ENCODE measurements at regions not wholly inside any gene's neighbourhood (a gene's known extent, or its start where the extent isn't known, plus 50 kb on each side); places are given as distances from the start of the nearest gene placed in this dataset.
A peak's percentile ranks its signal among the peaks of the same experiment; 100 is the strongest.

GRCh38 chr1:98217601-98218000 lies 296.8 kb upstream of the DPYD start:
- no peak for DNase-seq (ENCODE audit: low read depth, low spot score)
- Histone ChIP-seq H3K27me3 (ENCODE audit: control insufficient read depth, insufficient read depth, low read length) (no peaks in the 10 kb centered on the region), H3K9me3 (ENCODE audit: control insufficient read depth, insufficient read depth, low read length) (no peaks in the 10 kb centered on the region), H3K4me3 (ENCODE audit: low read depth, low read length) (no peak overlapping the region), H3K27ac (ENCODE audit: low read depth, low read length) (no peak overlapping the region)
- POLR2A ChIA-PET, result no interaction called here
- CTCF ChIA-PET, result no interaction called here
- TF ChIP-seq CTCF (IDR thresholded peaks at IDR 0.05; ENCODE audit: low read depth, low read length), result no peak

GRCh38 chr1:98216304-98216703 lies 295.5 kb upstream of the DPYD start:
- H3K4me3 ChIP-seq (ENCODE audit: low read depth, low read length), result no peak overlapping the region
- H3K27ac ChIP-seq (ENCODE audit: low read depth, low read length), result no peak overlapping the region
- CTCF ChIA-PET, result no interaction called here
- POLR2A ChIA-PET, result no interaction called here
- DNase-seq (ENCODE audit: low read depth, low spot score), result no peak
- H3K9me3 ChIP-seq (ENCODE audit: control insufficient read depth, insufficient read depth, low read length), result no peaks in the 10 kb centered on the region
- H3K27me3 ChIP-seq (ENCODE audit: control insufficient read depth, insufficient read depth, low read length), result no peaks in the 10 kb centered on the region
- no peak for TF ChIP-seq CTCF (IDR thresholded peaks at IDR 0.05; ENCODE audit: low read depth, low read length)

- ChIA-PET POLR2A (no interaction called here), CTCF (no interaction called here)
- Histone ChIP-seq H3K4me3 (ENCODE audit: low read depth, low read length) (peak overlapping the region; percentile 8; the same call in 1 of the 2 replicates), H3K27me3 (ENCODE audit: control insufficient read depth, insufficient read depth, low read length) (no peaks in the 10 kb centered on the region), H3K9me3 (ENCODE audit: control insufficient read depth, insufficient read depth, low read length) (no peaks in the 10 kb centered on the region), H3K27ac (ENCODE audit: low read depth, low read length) (no peak overlapping the region)
- DNase-seq (ENCODE audit: low read depth, low spot score), result no peak
- no peak for TF ChIP-seq CTCF (IDR thresholded peaks at IDR 0.05; ENCODE audit: low read depth, low read length)
These were observed 290.5 kb upstream of the DPYD start for GRCh38 chr1:98211271-98211845.

GRCh38 chr1:98210563-98210962 lies 289.7 kb upstream of the DPYD start:
- no peak for DNase-seq (ENCODE audit: low read depth, low spot score)
- no peak for TF ChIP-seq CTCF (IDR thresholded peaks at IDR 0.05; ENCODE audit: low read depth, low read length)
- peak overlapping the region; percentile 74 for H3K27ac ChIP-seq (ENCODE audit: low read depth, low read length)
- H3K9me3 ChIP-seq (ENCODE audit: control insufficient read depth, insufficient read depth, low read length), result no peaks in the 10 kb centered on the region
- peak overlapping the region; percentile 29; the same call in 1 of the 2 replicates for H3K4me3 ChIP-seq (ENCODE audit: low read depth, low read length)
- H3K27me3 ChIP-seq (ENCODE audit: control insufficient read depth, insufficient read depth, low read length), result no peaks in the 10 kb centered on the region
- CTCF ChIA-PET, result no interaction called here
- POLR2A ChIA-PET, result interaction anchor here (0.9 to 1.2 kb wide), 2 partner anchors 13 to 124 kb away, joined by 4 to 7 read pairs; no protein-coding TSS in a partner anchor

GRCh38 chr1:98210064-98210463 lies 289.2 kb upstream of the DPYD start:
- H3K27ac ChIP-seq (ENCODE audit: low read depth, low read length), result peak overlapping the region; percentile 74
- no peaks in the 10 kb centered on the region for H3K27me3 ChIP-seq (ENCODE audit: control insufficient read depth, insufficient read depth, low read length)
- peak; percentile 78 for DNase-seq (ENCODE audit: low read depth, low spot score)
- CTCF ChIA-PET, result no interaction called here
- no peak for TF ChIP-seq CTCF (IDR thresholded peaks at IDR 0.05; ENCODE audit: low read depth, low read length)
- no peaks in the 10 kb centered on the region for H3K9me3 ChIP-seq (ENCODE audit: control insufficient read depth, insufficient read depth, low read length)
- POLR2A ChIA-PET, result interaction anchor here (0.9 to 1.2 kb wide), 2 partner anchors 14 to 123 kb away, joined by 4 to 7 read pairs; no protein-coding TSS in a partner anchor
- peak overlapping the region; percentile 45 for H3K4me3 ChIP-seq (ENCODE audit: low read depth, low read length)
